CD14-positive monocyte (primary cell): ENCODE measurements at regions not wholly inside any gene's neighbourhood (a gene's known extent, or its start where the extent isn't known, plus 50 kb on each side); places are given as distances from the start of the nearest gene placed in this dataset.

Experiments used
- DNase-seq, 3 donors: peaks; one replicate each; pipeline ENCODE4 v3.0.0-alpha.2; 2011 to 2022
- H2AFZ ChIP-seq: 2 replicates; pipeline ENCODE4 v1.6.0; 2012; ENCODE audit warnings: mild to moderate bottlenecking, low read depth, low read length, inconsistent platforms; ENCODE audit not compliant: insufficient read depth, poor library complexity, severe bottlenecking
- H3K27ac ChIP-seq, 2 donors: 1 replicate in 1 of 2; 2 replicates in 1 of 2; pipeline ENCODE4 v1.5.1; 2012 to 2013; ENCODE audit warnings: low read length in 2 of 2, control low read depth in 1 of 2, inconsistent platforms in 1 of 2, low read depth in 1 of 2, mild to moderate bottlenecking in 1 of 2
- H3K27me3 ChIP-seq, 2 donors: one replicate each; pipeline versions ENCODE4 v1.6.0 to v1.6.1; 2011 to 2013; ENCODE audit warnings: low read length in 2 of 2; ENCODE audit not compliant: control insufficient read depth in 2 of 2, insufficient read depth in 2 of 2
- H3K36me3 ChIP-seq, 2 donors: replicated peaks in 1 of 2; 1 replicate in 1 of 2; 2 replicates in 1 of 2; pipeline versions ENCODE4 v1.5.1 to v1.6.1; 2012 to 2013; ENCODE audit warnings: low read length in 2 of 2, control low read depth in 1 of 2, inconsistent platforms in 1 of 2, mild to moderate bottlenecking in 1 of 2; ENCODE audit not compliant: insufficient read depth in 2 of 2, control insufficient read depth in 1 of 2
- H3K4me1 ChIP-seq, 2 donors: 1 replicate in 1 of 2; 2 replicates in 1 of 2; pipeline versions ENCODE4 v1.5.1 to v1.6.1; 2012 to 2013; ENCODE audit warnings: low read length in 2 of 2, control low read depth in 1 of 2, inconsistent platforms in 1 of 2, mild to moderate bottlenecking in 1 of 2, moderate library complexity in 1 of 2; ENCODE audit not compliant: insufficient read depth in 2 of 2, control insufficient read depth in 1 of 2
- H3K4me2 ChIP-seq: replicated peaks from 2 replicates; pipeline ENCODE3; 2012; ENCODE audit warnings: low read length, moderate library complexity, mild to moderate bottlenecking; ENCODE audit not compliant: poor library complexity, severe bottlenecking; ENCODE audit errors: extremely low read depth
- H3K4me3 ChIP-seq, 3 experiments: fragments of 200-600 bp in 1 of 3; sonication (generic) in 1 of 3; replicated peaks in 1 of 3; 1 replicate in 2 of 3; 2 replicates in 1 of 3; pipeline ENCODE4 v1.5.1; 2011 to 2013; ENCODE audit warnings: low read length in 3 of 3, mild to moderate bottlenecking in 3 of 3, control low read depth in 2 of 3, low read depth in 2 of 3, inconsistent platforms in 1 of 3, moderate library complexity in 1 of 3
- H3K79me2 ChIP-seq: 2 replicates; pipeline ENCODE4 v1.6.0; 2012; ENCODE audit warnings: mild to moderate bottlenecking, control low read depth, inconsistent platforms, low read length, moderate library complexity; ENCODE audit not compliant: insufficient read depth
- H3K9ac ChIP-seq: 2 replicates; pipeline ENCODE4 v1.6.0; 2017; ENCODE audit warnings: low read length, mild to moderate bottlenecking; ENCODE audit not compliant: insufficient read depth, poor library complexity, severe bottlenecking
- H3K9me3 ChIP-seq, 2 donors: replicated peaks in 1 of 2; 1 replicate in 1 of 2; 2 replicates in 1 of 2; pipeline versions ENCODE4 v1.5.1 to v1.6.1; 2012 to 2013; ENCODE audit warnings: low read length in 2 of 2, control low read depth in 1 of 2; ENCODE audit not compliant: control insufficient read depth in 1 of 2, insufficient read depth in 1 of 2
- H4K20me1 ChIP-seq: 2 replicates; pipeline ENCODE4 v1.6.0; 2012; ENCODE audit warnings: mild to moderate bottlenecking, low read length, control low read depth, moderate library complexity; ENCODE audit not compliant: insufficient read depth
- H3K27ac Mint-ChIP-seq, 7 donors: one replicate each; pipeline ENCODE4 v1.8.0; 2020; ENCODE audit warnings: mild to moderate bottlenecking in 7 of 7, mixed read lengths in 7 of 7, moderate library complexity in 6 of 7, inconsistent platforms in 2 of 7
- H3K27me3 Mint-ChIP-seq, 3 donors: one replicate each; pipeline ENCODE4 v1.8.0; 2021 to 2022; ENCODE audit warnings: low read depth in 3 of 3, mild to moderate bottlenecking in 3 of 3, mixed read lengths in 3 of 3, moderate library complexity in 3 of 3, inconsistent platforms in 1 of 3
- H3K36me3 Mint-ChIP-seq, 2 donors: one replicate each; pipeline ENCODE4 v1.8.0; 2020; ENCODE audit warnings: mixed read lengths in 2 of 2, inconsistent platforms in 1 of 2, mild to moderate bottlenecking in 1 of 2
- H3K4me1 Mint-ChIP-seq: one replicate; pipeline ENCODE4 v1.8.0; 2020; ENCODE audit warnings: mild to moderate bottlenecking, mixed read lengths
- H3K4me3 Mint-ChIP-seq, 2 donors: one replicate each; pipeline ENCODE4 v1.8.0; 2020; ENCODE audit warnings: mild to moderate bottlenecking in 2 of 2, mixed read lengths in 2 of 2, moderate library complexity in 1 of 2
- H3K9me3 Mint-ChIP-seq, 7 donors: one replicate each; pipeline ENCODE4 v1.8.0; 2020 to 2022; ENCODE audit warnings: mixed read lengths in 7 of 7, mild to moderate bottlenecking in 6 of 7, moderate library complexity in 6 of 7, inconsistent platforms in 2 of 7
- CTCF ChIP-seq: fragments of 200-600 bp; IDR thresholded peaks from one replicate; pipeline ENCODE4 v1.8.0; 2022; ENCODE audit warnings: antibody characterized with exemption, mild to moderate bottlenecking
- WGBS: methylation state at CpG from one replicate; pipeline ENCODE4 v1.1.5; 2013; ENCODE audit warnings: missing lambda C conversion rate; ENCODE audit not compliant: insufficient coverage; 5-methylcytosine and 5-hydroxymethylcytosine counted together
- intact Hi-C, 2 donors: fragments of 100-400 bp; cut with micrococcal nuclease; formaldehyde crosslinking; loops; one replicate each; pipeline versions ENCODE4 v1.15.0 to v1.15.1; 2023

- Histone ChIP-seq H3K79me2 (no peaks in the 10 kb centered on the region), H3K4me2 (no peak overlapping the region), H3K36me3 (no peaks in the 10 kb centered on the region), H2AFZ (no peak overlapping the region), H3K9ac (no peak overlapping the region), H3K4me1 (peaks cover 5 to 6% of the 10 kb centered on the region in 2 donors), H3K27me3 (peaks cover 0 to 6% of the 10 kb centered on the region in 2 donors), H3K4me3 (no peak overlapping the region), H4K20me1 (no peaks in the 10 kb centered on the region), H3K27ac (no peak overlapping the region), H3K9me3 (no peaks in the 10 kb centered on the region)
- no peaks in the 10 kb centered on the region for H3K36me3 Mint-ChIP-seq
- DNase-seq: no peak
- TF ChIP-seq CTCF: no peak
- peaks cover 0 to 11% (median 4%) of the 10 kb centered on the region in 7 donors for H3K9me3 Mint-ChIP-seq
- peaks cover 1 to 14% (median 9%) of the 10 kb centered on the region in 3 donors for H3K27me3 Mint-ChIP-seq
- no CpG with 5 or more reads among the region's 3 CpGs for WGBS
- H3K4me3 Mint-ChIP-seq: no peak overlapping the region
- no peak overlapping the region for H3K27ac Mint-ChIP-seq
- intact Hi-C loops: no loop called here
- peaks cover 4% of the 10 kb centered on the region for H3K4me1 Mint-ChIP-seq
These were observed 92.9 kb downstream of the PCTP start for GRCh38 chr17:55843785-55844184.

- H2AFZ ChIP-seq: peak overlapping the region; percentile 25
- H3K4me2 ChIP-seq: peak overlapping the region; percentile 26
- Mint-ChIP-seq H3K9me3 (peaks cover 0 to 11% (median 4%) of the 10 kb centered on the region in 7 donors), H3K36me3 (no peaks in the 10 kb centered on the region), H3K4me3 (peak overlapping the region in 1 of 2 donors; percentile 57), H3K27me3 (peaks cover 3 to 14% (median 9%) of the 10 kb centered on the region in 3 donors), H3K4me1 (peaks cover 4% of the 10 kb centered on the region), H3K27ac (no peak overlapping the region)
- no peak overlapping the region for H3K27ac ChIP-seq
- H3K79me2 ChIP-seq: no peaks in the 10 kb centered on the region
- H3K36me3 ChIP-seq: no peaks in the 10 kb centered on the region
- peaks cover 5 to 6% of the 10 kb centered on the region in 2 donors for H3K4me1 ChIP-seq
- no peak overlapping the region for H3K9ac ChIP-seq
- peaks cover 0 to 6% of the 10 kb centered on the region in 2 donors for H3K27me3 ChIP-seq
- no peaks in the 10 kb centered on the region for H3K9me3 ChIP-seq
- no peak overlapping the region for H3K4me3 ChIP-seq
- WGBS: under 1% methylated on average over 16 of the region's 32 CpGs
- intact Hi-C loops: no loop called here
- H4K20me1 ChIP-seq: no peaks in the 10 kb centered on the region
- no peak for DNase-seq
- TF ChIP-seq CTCF: peak; percentile 23
These were observed 94.5 kb downstream of the PCTP start for GRCh38 chr17:55845385-55845784.
